ENCODE measurements at regions not wholly inside any gene's neighbourhood (a gene's known extent, or its start where the extent isn't known, plus 50 kb on each side); places are given as distances from the start of the nearest gene placed in this dataset.

- no peak overlapping the region for H3K27ac ChIP-seq (replicated peaks; ENCODE audit: low read length)
- no peak overlapping the region for H4K91ac ChIP-seq (ENCODE audit: low read depth, low read length, poor library complexity)
- H3K9ac ChIP-seq (ENCODE audit: low read depth, low read length, poor library complexity), result peak overlapping the region; percentile 12
- no peak overlapping the region for H4K8ac ChIP-seq (ENCODE audit: low read depth, low read length)
- H2BK12ac ChIP-seq (ENCODE audit: low read length), result no peak overlapping the region
- no peak overlapping the region for H3K4me2 ChIP-seq (ENCODE audit: insufficient read depth, low read length, poor library complexity, severe bottlenecking)
- H3K27me3 ChIP-seq (ENCODE audit: control insufficient read depth in 3 of 3, insufficient read depth in 3 of 3, low read depth in 1 of 3, low read length in 3 of 3), result no peaks in the 10 kb centered on the region
- H3K79me1 ChIP-seq (ENCODE audit: low read depth, low read length), result peaks cover 3% of the 10 kb centered on the region
- H3K4me1 ChIP-seq (ENCODE audit: control insufficient read depth in 2 of 2, insufficient read depth in 1 of 2, low read depth in 1 of 2, low read length in 2 of 2), result no peaks in the 10 kb centered on the region
- H3K18ac ChIP-seq (ENCODE audit: low read length), result no peak overlapping the region
- DNase-seq (ENCODE audit: low spot score), result no peak
- H3K14ac ChIP-seq (ENCODE audit: low read length), result no peak overlapping the region
- H3K4ac ChIP-seq (ENCODE audit: low read length), result no peak overlapping the region
- no peaks in the 10 kb centered on the region for H3K36me3 ChIP-seq (replicated peaks in 1 of 2; ENCODE audit: control insufficient read depth in 2 of 2, insufficient read depth in 2 of 2, low read length in 2 of 2)
- no peaks in the 10 kb centered on the region for H3K9me3 ChIP-seq (replicated peaks in 1 of 2; ENCODE audit: control insufficient read depth in 2 of 2, insufficient read depth in 1 of 2, low read depth in 1 of 2, low read length in 2 of 2)
- H2BK5ac ChIP-seq (ENCODE audit: low read length), result no peak overlapping the region
- no peak overlapping the region for H2BK15ac ChIP-seq (ENCODE audit: low read length)
- H3K4me3 ChIP-seq (ENCODE audit: low read length in 2 of 2), result no peak overlapping the region
- no peak overlapping the region for H2AFZ ChIP-seq (ENCODE audit: low read length)
- H3K23ac ChIP-seq (ENCODE audit: low read depth, low read length, poor library complexity), result no peak overlapping the region
- no peak overlapping the region for H2AK5ac ChIP-seq (ENCODE audit: low read depth, low read length)
- H2BK120ac ChIP-seq (ENCODE audit: low read depth, low read length), result no peak overlapping the region
These were observed 72.7 kb upstream of the EDNRA start for GRCh38 chr4:147408189-147408588.

DNA sequence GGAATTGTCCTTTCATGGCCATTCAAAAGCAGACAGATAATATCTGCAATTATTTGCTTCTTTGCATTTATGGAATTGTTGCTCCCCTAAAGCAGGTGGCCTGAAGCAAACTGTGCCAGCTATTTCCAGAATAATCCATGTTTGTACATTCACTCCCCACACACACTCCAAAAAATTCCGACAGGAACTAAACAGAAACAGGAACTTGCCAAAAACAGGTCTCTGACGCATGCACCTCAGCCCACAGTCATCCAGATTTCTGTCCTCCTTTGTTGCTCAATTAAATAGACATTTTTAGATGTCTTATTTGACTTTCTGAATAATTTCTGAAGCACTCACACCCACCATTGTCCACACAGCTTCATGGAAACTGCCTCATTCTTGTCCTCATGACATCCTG is 71.5 kb upstream of the EDNRA start:
- Histone ChIP-seq H3K23ac (ENCODE audit: low read depth, low read length, poor library complexity) (no peak overlapping the region), H3K9ac (ENCODE audit: low read depth, low read length, poor library complexity) (no peak overlapping the region), H2BK120ac (ENCODE audit: low read depth, low read length) (no peak overlapping the region), H2BK5ac (ENCODE audit: low read length) (no peak overlapping the region), H3K4me2 (ENCODE audit: insufficient read depth, low read length, poor library complexity, severe bottlenecking) (no peak overlapping the region), H4K8ac (ENCODE audit: low read depth, low read length) (no peak overlapping the region), H3K14ac (ENCODE audit: low read length) (no peak overlapping the region), H2AFZ (ENCODE audit: low read length) (no peak overlapping the region), H3K27ac (replicated peaks; ENCODE audit: low read length) (no peak overlapping the region), H2BK12ac (ENCODE audit: low read length) (no peak overlapping the region), H3K36me3 (replicated peaks in 1 of 2; ENCODE audit: control insufficient read depth in 2 of 2, insufficient read depth in 2 of 2, low read length in 2 of 2) (no peaks in the 10 kb centered on the region), H2AK5ac (ENCODE audit: low read depth, low read length) (no peak overlapping the region), H3K79me1 (ENCODE audit: low read depth, low read length) (peaks cover 3% of the 10 kb centered on the region), H2BK15ac (ENCODE audit: low read length) (no peak overlapping the region), H3K4me3 (ENCODE audit: low read length in 2 of 2) (no peak overlapping the region), H3K27me3 (ENCODE audit: control insufficient read depth in 3 of 3, insufficient read depth in 3 of 3, low read depth in 1 of 3, low read length in 3 of 3) (no peaks in the 10 kb centered on the region), H3K18ac (ENCODE audit: low read length) (no peak overlapping the region), H3K4me1 (ENCODE audit: control insufficient read depth in 2 of 2, insufficient read depth in 1 of 2, low read depth in 1 of 2, low read length in 2 of 2) (no peaks in the 10 kb centered on the region), H3K9me3 (replicated peaks in 1 of 2; ENCODE audit: control insufficient read depth in 2 of 2, insufficient read depth in 1 of 2, low read depth in 1 of 2, low read length in 2 of 2) (no peaks in the 10 kb centered on the region), H4K91ac (ENCODE audit: low read depth, low read length, poor library complexity) (no peak overlapping the region), H3K4ac (ENCODE audit: low read length) (no peak overlapping the region)
- DNase-seq (ENCODE audit: low spot score), result no peak
- WGBS, 2 donors (ENCODE audit: extremely low coverage in 2 of 2, insufficient read length in 2 of 2, insufficient replicate concordance in 1 of 2), result no CpG with 5 or more reads among the region's 2 CpGs

DNA sequence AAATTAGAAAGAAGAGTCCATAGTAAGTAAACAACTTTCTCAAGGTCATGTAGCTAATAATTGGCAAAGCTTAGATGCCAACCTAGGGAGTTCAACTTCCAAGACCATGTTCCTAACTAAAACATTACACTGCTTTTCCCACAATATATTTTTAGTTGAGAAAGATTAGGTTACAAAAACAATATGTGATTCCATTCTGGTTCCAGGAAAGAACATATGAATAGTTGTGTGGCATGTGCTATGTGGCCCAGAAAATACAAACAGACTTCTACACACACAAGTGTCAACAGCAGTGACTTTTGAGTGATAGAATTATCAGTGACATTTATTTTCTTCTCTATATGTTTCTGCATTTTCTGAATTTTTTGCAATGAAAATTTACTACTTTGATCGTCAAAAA is 62.7 kb upstream of the EDNRA start:
- Histone ChIP-seq H3K36me3 (replicated peaks in 1 of 2; ENCODE audit: control insufficient read depth in 2 of 2, insufficient read depth in 2 of 2, low read length in 2 of 2) (no peaks in the 10 kb centered on the region), H2BK12ac (ENCODE audit: low read length) (no peak overlapping the region), H3K4me1 (ENCODE audit: control insufficient read depth in 2 of 2, insufficient read depth in 1 of 2, low read depth in 1 of 2, low read length in 2 of 2) (no peaks in the 10 kb centered on the region), H3K27me3 (ENCODE audit: control insufficient read depth in 3 of 3, insufficient read depth in 3 of 3, low read depth in 1 of 3, low read length in 3 of 3) (no peaks in the 10 kb centered on the region), H2AK5ac (ENCODE audit: low read depth, low read length) (no peak overlapping the region), H3K4ac (ENCODE audit: low read length) (no peak overlapping the region), H3K4me2 (ENCODE audit: insufficient read depth, low read length, poor library complexity, severe bottlenecking) (no peak overlapping the region), H2BK5ac (ENCODE audit: low read length) (no peak overlapping the region), H3K9ac (ENCODE audit: low read depth, low read length, poor library complexity) (no peak overlapping the region), H2BK120ac (ENCODE audit: low read depth, low read length) (no peak overlapping the region), H3K9me3 (replicated peaks in 1 of 2; ENCODE audit: control insufficient read depth in 2 of 2, insufficient read depth in 1 of 2, low read depth in 1 of 2, low read length in 2 of 2) (no peaks in the 10 kb centered on the region), H4K8ac (ENCODE audit: low read depth, low read length) (no peak overlapping the region), H3K18ac (ENCODE audit: low read length) (no peak overlapping the region), H2BK15ac (ENCODE audit: low read length) (no peak overlapping the region), H3K14ac (ENCODE audit: low read length) (no peak overlapping the region), H4K91ac (ENCODE audit: low read depth, low read length, poor library complexity) (no peak overlapping the region), H3K79me1 (ENCODE audit: low read depth, low read length) (no peaks in the 10 kb centered on the region), H3K23ac (ENCODE audit: low read depth, low read length, poor library complexity) (no peak overlapping the region), H2AFZ (ENCODE audit: low read length) (no peak overlapping the region), H3K4me3 (ENCODE audit: low read length in 2 of 2) (no peak overlapping the region), H3K27ac (replicated peaks; ENCODE audit: low read length) (no peak overlapping the region)
- no peak for DNase-seq (ENCODE audit: low spot score)
- WGBS, 2 donors (ENCODE audit: extremely low coverage in 2 of 2, insufficient read length in 2 of 2, insufficient replicate concordance in 1 of 2), result no CpG with 5 or more reads among the region's 1 CpG

GRCh38 chr4:147421456-147421855 is 59.4 kb upstream of the EDNRA start:
- no CpG with 5 or more reads among the region's 2 CpGs for WGBS, 2 donors (ENCODE audit: extremely low coverage in 2 of 2, insufficient read length in 2 of 2, insufficient replicate concordance in 1 of 2)

More at GRCh38 chr4:147421456-147421855, 59.4 kb upstream of the EDNRA start:
- Histone ChIP-seq H3K4ac (ENCODE audit: low read length) (no peak overlapping the region), H3K14ac (ENCODE audit: low read length) (no peak overlapping the region), H3K18ac (ENCODE audit: low read length) (no peak overlapping the region), H2AK5ac (ENCODE audit: low read depth, low read length) (no peak overlapping the region), H3K23ac (ENCODE audit: low read depth, low read length, poor library complexity) (no peak overlapping the region), H3K27ac (replicated peaks; ENCODE audit: low read length) (no peak overlapping the region), H3K9me3 (replicated peaks in 1 of 2; ENCODE audit: control insufficient read depth in 2 of 2, insufficient read depth in 1 of 2, low read depth in 1 of 2, low read length in 2 of 2) (no peaks in the 10 kb centered on the region), H2BK15ac (ENCODE audit: low read length) (no peak overlapping the region), H4K91ac (ENCODE audit: low read depth, low read length, poor library complexity) (no peak overlapping the region), H2BK5ac (ENCODE audit: low read length) (no peak overlapping the region), H3K36me3 (replicated peaks in 1 of 2; ENCODE audit: control insufficient read depth in 2 of 2, insufficient read depth in 2 of 2, low read length in 2 of 2) (no peaks in the 10 kb centered on the region), H3K4me2 (ENCODE audit: insufficient read depth, low read length, poor library complexity, severe bottlenecking) (no peak overlapping the region), H3K4me1 (ENCODE audit: control insufficient read depth in 2 of 2, insufficient read depth in 1 of 2, low read depth in 1 of 2, low read length in 2 of 2) (no peaks in the 10 kb centered on the region), H3K9ac (ENCODE audit: low read depth, low read length, poor library complexity) (no peak overlapping the region), H3K4me3 (ENCODE audit: low read length in 2 of 2) (no peak overlapping the region), H4K8ac (ENCODE audit: low read depth, low read length) (no peak overlapping the region), H2BK12ac (ENCODE audit: low read length) (no peak overlapping the region), H2AFZ (ENCODE audit: low read length) (no peak overlapping the region), H2BK120ac (ENCODE audit: low read depth, low read length) (no peak overlapping the region), H3K27me3 (ENCODE audit: control insufficient read depth in 3 of 3, insufficient read depth in 3 of 3, low read depth in 1 of 3, low read length in 3 of 3) (no peaks in the 10 kb centered on the region), H3K79me1 (ENCODE audit: low read depth, low read length) (no peaks in the 10 kb centered on the region)
- DNase-seq (ENCODE audit: low spot score), result no peak

Data from neuronal stem cell (in vitro differentiated cells).